ENCODE measurements at regions not wholly inside any gene's neighbourhood (a gene's known extent, or its start where the extent isn't known, plus 50 kb on each side); places are given as distances from the start of the nearest gene placed in this dataset.
"Not testable (repeated sequence)": the region's sequence is repeated elsewhere in the genome, so short reads cannot be mapped to it uniquely, and the experiment has no call there.

- Mint-ChIP-seq H3K27ac (no peak overlapping the region), H3K4me1 (no peaks in the 10 kb centered on the region), H3K36me3 (no peaks in the 10 kb centered on the region), H3K4me3 (no peak overlapping the region), H3K27me3 (no peaks in the 10 kb centered on the region), H3K9me3 (no peaks in the 10 kb centered on the region)
- ATAC-seq (ENCODE audit: low read depth) = no peak
- POLR2A ChIA-PET = no interaction called here
- DNase-seq = no peak
Measured at GRCh38 chr21:15932726-15933125, 202.9 kb downstream of the USP25 start.

- Mint-ChIP-seq H3K9me3 (no peaks in the 10 kb centered on the region), H3K4me1 (no peaks in the 10 kb centered on the region), H3K27me3 (peaks cover 2% of the 10 kb centered on the region), H3K4me3 (no peak overlapping the region), H3K27ac (no peak overlapping the region), H3K36me3 (no peaks in the 10 kb centered on the region)
- ATAC-seq (ENCODE audit: low read depth) (no peak), DNase-seq (no peak)
- POLR2A ChIA-PET = no interaction called here
Measured at GRCh38 chr21:15935530-15935929, 205.7 kb downstream of the USP25 start.

- ATAC-seq (ENCODE audit: low read depth) (no peak), DNase-seq (no peak)
- Mint-ChIP-seq H3K36me3 (no peaks in the 10 kb centered on the region), H3K4me3 (no peak overlapping the region), H3K4me1 (no peaks in the 10 kb centered on the region), H3K9me3 (no peaks in the 10 kb centered on the region), H3K27ac (no peak overlapping the region), H3K27me3 (peaks cover 20% of the 10 kb centered on the region)
- POLR2A ChIA-PET = no interaction called here
Measured at GRCh38 chr21:15943009-15943666, 213.4 kb downstream of the USP25 start.

- ATAC-seq (ENCODE audit: low read depth) (no peak), DNase-seq (no peak)
- Mint-ChIP-seq H3K4me1 (no peaks in the 10 kb centered on the region), H3K27ac (no peak overlapping the region), H3K9me3 (peaks cover 10% of the 10 kb centered on the region), H3K36me3 (no peaks in the 10 kb centered on the region), H3K4me3 (no peak overlapping the region), H3K27me3 (peaks cover 18% of the 10 kb centered on the region)
- POLR2A ChIA-PET = no interaction called here
Measured at GRCh38 chr21:15947677-15948076, 217.9 kb downstream of the USP25 start.

- Mint-ChIP-seq H3K36me3 (no peaks in the 10 kb centered on the region), H3K4me3 (no peak overlapping the region), H3K4me1 (no peaks in the 10 kb centered on the region), H3K9me3 (peaks cover 20% of the 10 kb centered on the region), H3K27ac (no peak overlapping the region), H3K27me3 (no peaks in the 10 kb centered on the region)
- POLR2A ChIA-PET = no interaction called here
- no peak for DNase-seq
- ATAC-seq (ENCODE audit: low read depth) = no peak
Measured at GRCh38 chr21:15953551-15954116, 223.9 kb downstream of the USP25 start.

GRCh38 chr21:15964236-15964855 is 234.6 kb downstream of the USP25 start:
- DNase-seq = no peak
- Mint-ChIP-seq H3K4me3 (no peak overlapping the region), H3K36me3 (no peaks in the 10 kb centered on the region), H3K4me1 (no peaks in the 10 kb centered on the region), H3K9me3 (no peaks in the 10 kb centered on the region), H3K27me3 (peaks cover 2% of the 10 kb centered on the region), H3K27ac (no peak overlapping the region)
- ATAC-seq (ENCODE audit: low read depth) = no peak
- POLR2A ChIA-PET = no interaction called here

- POLR2A ChIA-PET = no interaction called here
- H3K4me1 Mint-ChIP-seq = no peaks in the 10 kb centered on the region
- peaks cover 3% of the 10 kb centered on the region for H3K27me3 Mint-ChIP-seq
- no peaks in the 10 kb centered on the region for H3K9me3 Mint-ChIP-seq
- ATAC-seq (ENCODE audit: low read depth) (no peak), DNase-seq (no peak)
- no peak overlapping the region for H3K27ac Mint-ChIP-seq
- no peaks in the 10 kb centered on the region for H3K36me3 Mint-ChIP-seq
- no peak overlapping the region for H3K4me3 Mint-ChIP-seq
Measured at GRCh38 chr21:15966231-15966630, 236.4 kb downstream of the USP25 start.

GRCh38 chr21:15966651-15967050 is 236.9 kb downstream of the USP25 start:
- Mint-ChIP-seq H3K36me3 (no peaks in the 10 kb centered on the region), H3K27ac (no peak overlapping the region), H3K9me3 (no peaks in the 10 kb centered on the region), H3K4me1 (no peaks in the 10 kb centered on the region), H3K4me3 (no peak overlapping the region), H3K27me3 (peaks cover 3% of the 10 kb centered on the region)
- no peak for DNase-seq
- no peak for ATAC-seq (ENCODE audit: low read depth)
- POLR2A ChIA-PET = no interaction called here

- POLR2A ChIA-PET = no interaction called here
- no peak overlapping the region for H3K27ac Mint-ChIP-seq
- no peak overlapping the region for H3K4me3 Mint-ChIP-seq
- H3K36me3 Mint-ChIP-seq = no peaks in the 10 kb centered on the region
- DNase-seq (no peak), ATAC-seq (ENCODE audit: low read depth) (no peak)
- H3K9me3 Mint-ChIP-seq = no peaks in the 10 kb centered on the region
- peaks cover 3% of the 10 kb centered on the region for H3K27me3 Mint-ChIP-seq
- no peaks in the 10 kb centered on the region for H3K4me1 Mint-ChIP-seq
Measured at GRCh38 chr21:15967661-15968060, 237.9 kb downstream of the USP25 start.

- H3K9me3 Mint-ChIP-seq = no peaks in the 10 kb centered on the region
- H3K4me3 Mint-ChIP-seq = no peak overlapping the region
- H3K27ac Mint-ChIP-seq = no peak overlapping the region
- POLR2A ChIA-PET = no interaction called here
- no peaks in the 10 kb centered on the region for H3K4me1 Mint-ChIP-seq
- ATAC-seq (ENCODE audit: low read depth) (no peak), DNase-seq (no peak)
- H3K36me3 Mint-ChIP-seq = no peaks in the 10 kb centered on the region
- H3K27me3 Mint-ChIP-seq = peaks cover 3% of the 10 kb centered on the region
Measured at GRCh38 chr21:15968776-15969310, 239.1 kb downstream of the USP25 start.

- POLR2A ChIA-PET = no interaction called here
- Mint-ChIP-seq H3K36me3 (no peaks in the 10 kb centered on the region), H3K27me3 (no peaks in the 10 kb centered on the region), H3K4me3 (no peak overlapping the region), H3K9me3 (no peaks in the 10 kb centered on the region), H3K27ac (no peak overlapping the region), H3K4me1 (no peaks in the 10 kb centered on the region)
- ATAC-seq (ENCODE audit: low read depth) (no peak), DNase-seq (no peak)
Measured at GRCh38 chr21:15976807-15977206, 247.0 kb downstream of the USP25 start.

- Mint-ChIP-seq H3K9me3 (no peaks in the 10 kb centered on the region), H3K27me3 (no peaks in the 10 kb centered on the region)
- POLR2A ChIA-PET = no interaction called here
Measured at GRCh38 chr21:15978215-15978738, 248.5 kb downstream of the USP25 start.

GRCh38 chr21:15979493-15979892 is 249.7 kb downstream of the USP25 start:
- H3K27ac Mint-ChIP-seq; POLR2A ChIA-PET; H3K9me3 Mint-ChIP-seq; H3K4me1 Mint-ChIP-seq; ATAC-seq (ENCODE audit: low read depth); H3K4me3 Mint-ChIP-seq; DNase-seq; H3K36me3 Mint-ChIP-seq; H3K27me3 Mint-ChIP-seq: not testable (repeated sequence)

More at GRCh38 chr21:15978215-15978738, 248.5 kb downstream of the USP25 start:
- ATAC-seq (ENCODE audit: low read depth) = no peak
- DNase-seq = no peak
- H3K36me3 Mint-ChIP-seq = no peaks in the 10 kb centered on the region
- H3K4me1 Mint-ChIP-seq = no peaks in the 10 kb centered on the region
- no peak overlapping the region for H3K27ac Mint-ChIP-seq
- H3K4me3 Mint-ChIP-seq = no peak overlapping the region

- H3K4me1 Mint-ChIP-seq = no peaks in the 10 kb centered on the region
- no peak for DNase-seq
- H3K9me3 Mint-ChIP-seq = no peaks in the 10 kb centered on the region
- no peak overlapping the region for H3K27ac Mint-ChIP-seq
- no peaks in the 10 kb centered on the region for H3K36me3 Mint-ChIP-seq
- H3K4me3 Mint-ChIP-seq = no peak overlapping the region
- POLR2A ChIA-PET = no interaction called here
- no peak for ATAC-seq (ENCODE audit: low read depth)
- H3K27me3 Mint-ChIP-seq = peaks cover 2% of the 10 kb centered on the region
Measured at GRCh38 chr21:15986277-15986676, 256.5 kb downstream of the USP25 start.
